HEK293 (cell line): ENCODE measurements at regions not wholly inside any gene's neighbourhood (a gene's known extent, or its start where the extent isn't known, plus 50 kb on each side); places are given as distances from the start of the nearest gene placed in this dataset.

ENCODE experiments used
- ATF2 ChIP-seq: fragments of 450-650 bp; formaldehyde crosslinking; IDR thresholded peaks from 2 replicates; pipeline ENCODE4 v1.5.1; 2016; ENCODE audit warnings: missing biosample characterization, missing genetic modification characterization, low read depth
- GLI4 ChIP-seq: fragments of 450-650 bp; formaldehyde crosslinking; IDR thresholded peaks from 2 replicates; pipeline ENCODE4 v1.5.1; 2016; ENCODE audit warnings: missing biosample characterization, missing genetic modification characterization
- HIC1 ChIP-seq: fragments of 450-650 bp; formaldehyde crosslinking; IDR thresholded peaks from 2 replicates; pipeline ENCODE4 v1.5.1; 2016; ENCODE audit warnings: missing biosample characterization, missing genetic modification characterization
- PRDM6 ChIP-seq: fragments of 450-650 bp; formaldehyde crosslinking; IDR thresholded peaks from 2 replicates; pipeline ENCODE4 v1.5.1; 2017; ENCODE audit warnings: missing biosample characterization, missing genetic modification characterization
- SALL2 ChIP-seq: fragments of 450-650 bp; formaldehyde crosslinking; IDR thresholded peaks from 2 replicates; pipeline ENCODE4 v1.5.0; 2017; ENCODE audit warnings: missing biosample characterization, mild to moderate bottlenecking, missing genetic modification characterization, borderline replicate concordance
- SETDB1 ChIP-seq: IDR thresholded peaks from one replicate; pipeline ENCODE4 v1.6.1; 2017; ENCODE audit warnings: mild to moderate bottlenecking, low read length, moderate library complexity, mixed read lengths; ENCODE audit not compliant: insufficient read length
- SP7 ChIP-seq: fragments of 450-650 bp; formaldehyde crosslinking; IDR thresholded peaks from 2 replicates; pipeline ENCODE4 v1.5.1; 2016; ENCODE audit warnings: missing biosample characterization, missing genetic modification characterization
- TRIM28 ChIP-seq: IDR thresholded peaks from 2 replicates; pipeline ENCODE4 v1.6.1; 2011; ENCODE audit warnings: low read length, control low read depth, borderline replicate concordance
- YY2 ChIP-seq: fragments of 450-650 bp; formaldehyde crosslinking; IDR thresholded peaks from 2 replicates; pipeline ENCODE4 v1.5.1; 2016; ENCODE audit warnings: missing biosample characterization, missing genetic modification characterization
- ZBTB44 ChIP-seq: fragments of 450-650 bp; IDR thresholded peaks from 2 replicates; pipeline ENCODE4 v1.5.1; 2018; ENCODE audit warnings: missing biosample characterization, mild to moderate bottlenecking, missing genetic modification characterization
- ZBTB48 ChIP-seq: fragments of 450-650 bp; formaldehyde crosslinking; IDR thresholded peaks from 2 replicates; pipeline ENCODE4 v1.5.1; 2016; ENCODE audit warnings: missing biosample characterization, missing genetic modification characterization
- ZNF114 ChIP-seq: fragments of 450-650 bp; formaldehyde crosslinking; IDR thresholded peaks from 2 replicates; pipeline ENCODE4 v1.5.0; 2017; ENCODE audit warnings: missing biosample characterization, missing genetic modification characterization
- ZNF174 ChIP-seq: fragments of 450-650 bp; formaldehyde crosslinking; IDR thresholded peaks from 2 replicates; pipeline ENCODE4 v1.5.0; 2017; ENCODE audit warnings: missing biosample characterization, mild to moderate bottlenecking, missing genetic modification characterization
- ZNF175 ChIP-seq: fragments of 450-650 bp; formaldehyde crosslinking; IDR thresholded peaks from 2 replicates; pipeline ENCODE4 v1.5.1; 2016; ENCODE audit warnings: missing biosample characterization, missing genetic modification characterization
- ZNF184 ChIP-seq: fragments of 450-650 bp; IDR thresholded peaks from 2 replicates; pipeline ENCODE4 v1.5.1; 2018; ENCODE audit warnings: missing biosample characterization, mild to moderate bottlenecking, missing genetic modification characterization
- ZNF311 ChIP-seq: fragments of 450-650 bp; formaldehyde crosslinking; IDR thresholded peaks from 2 replicates; pipeline ENCODE4 v1.5.1; 2017; ENCODE audit warnings: missing biosample characterization, missing genetic modification characterization, borderline replicate concordance
- ZNF335 ChIP-seq: fragments of 450-650 bp; formaldehyde crosslinking; conservative IDR thresholded peaks from 2 replicates; pipeline ENCODE4 v1.5.1; 2016; ENCODE audit warnings: missing biosample characterization, missing genetic modification characterization
- ZNF510 ChIP-seq: fragments of 450-650 bp; formaldehyde crosslinking; IDR thresholded peaks from 2 replicates; pipeline ENCODE4 v1.5.1; 2018; ENCODE audit warnings: mild to moderate bottlenecking, missing genetic modification characterization, missing biosample characterization; ENCODE audit not compliant: insufficient replicate concordance
- ZNF558 ChIP-seq: fragments of 450-650 bp; formaldehyde crosslinking; IDR thresholded peaks from 2 replicates; pipeline ENCODE4 v1.5.1; 2016; ENCODE audit warnings: missing biosample characterization, missing genetic modification characterization
- ZNF600 ChIP-seq: fragments of 450-650 bp; formaldehyde crosslinking; IDR thresholded peaks from 2 replicates; pipeline ENCODE4 v1.5.1; 2016; ENCODE audit warnings: missing biosample characterization, missing genetic modification characterization
- ZNF629 ChIP-seq: fragments of 450-650 bp; formaldehyde crosslinking; IDR thresholded peaks from 2 replicates; pipeline ENCODE4 v1.5.1; 2017; ENCODE audit warnings: missing biosample characterization, missing genetic modification characterization
- ZNF645 ChIP-seq: fragments of 450-650 bp; formaldehyde crosslinking; IDR thresholded peaks from 2 replicates; pipeline ENCODE4; 2016; ENCODE audit warnings: missing biosample characterization, missing genetic modification characterization
- ZNF654 ChIP-seq: fragments of 450-650 bp; formaldehyde crosslinking; IDR thresholded peaks from 2 replicates; pipeline ENCODE4 v1.5.1; 2016; ENCODE audit warnings: low read depth, missing biosample characterization, missing genetic modification characterization
- ZNF677 ChIP-seq: fragments of 450-650 bp; IDR thresholded peaks from 2 replicates; pipeline ENCODE4 v1.5.0; 2018; ENCODE audit warnings: missing biosample characterization, mild to moderate bottlenecking, missing genetic modification characterization, moderate library complexity
- ZXDB ChIP-seq: fragments of 450-650 bp; formaldehyde crosslinking; IDR thresholded peaks from 2 replicates; pipeline ENCODE4 v1.5.1; 2016; ENCODE audit warnings: missing biosample characterization, missing genetic modification characterization
- TF ChIP-seq, protein P1 (sequence below): fragments of 450-650 bp; formaldehyde crosslinking; IDR thresholded peaks from 2 replicates; pipeline ENCODE4 v1.5.1; 2016; ENCODE audit warnings: missing biosample characterization, missing genetic modification characterization
- TF ChIP-seq, protein P2 (sequence below): fragments of 450-650 bp; formaldehyde crosslinking; IDR thresholded peaks from 2 replicates; pipeline ENCODE4 v1.5.1; 2017; ENCODE audit warnings: missing biosample characterization, missing genetic modification characterization

GRCh38 chr13:79837741-79838450, 356.9 kb downstream of the NDFIP2 start (continued):
- TF ChIP-seq ZNF558 (tag by site-specific recombination) (no peak), ZNF311 (no peak), ZNF175 (tag by site-specific recombination) (no peak), SALL2 (tag by site-specific recombination) (no peak), ZXDB (tag by site-specific recombination) (no peak), ZNF654 (no peak), ZNF174 (tag by site-specific recombination) (no peak), ZNF645 (tag by site-specific recombination) (no peak), ZNF335 (tag by site-specific recombination) (no peak), SP7 (peak; percentile 69), TRIM28 (peak; percentile 89; the same call in 1 of the 2 replicates), ZNF629 (peak; percentile 78), SETDB1 (peak; percentile 98), YY2 (tag by site-specific recombination) (no peak), ZNF184 (tag by site-specific recombination) (0 out of 2 replicates have a peak, but pooled peaks have one; percentile 37), ZNF677 (tag by site-specific recombination) (no peak), ZBTB44 (no peak), ZNF510 (tag by site-specific recombination) (no peak), ATF2 (tag by site-specific recombination) (0 out of 2 replicates have a peak, but pooled peaks have one; percentile 28), ZNF600 (tag by site-specific recombination) (no peak), PRDM6 (tag by site-specific recombination) (0 out of 2 replicates have a peak, but pooled peaks have one; percentile 44), HIC1 (tag by site-specific recombination) (peak; percentile 84), ZNF114 (no peak), ZBTB48 (tag by site-specific recombination) (no peak), GLI4 (tag by site-specific recombination) (no peak)
- TF ChIP-seq, protein P1, sequence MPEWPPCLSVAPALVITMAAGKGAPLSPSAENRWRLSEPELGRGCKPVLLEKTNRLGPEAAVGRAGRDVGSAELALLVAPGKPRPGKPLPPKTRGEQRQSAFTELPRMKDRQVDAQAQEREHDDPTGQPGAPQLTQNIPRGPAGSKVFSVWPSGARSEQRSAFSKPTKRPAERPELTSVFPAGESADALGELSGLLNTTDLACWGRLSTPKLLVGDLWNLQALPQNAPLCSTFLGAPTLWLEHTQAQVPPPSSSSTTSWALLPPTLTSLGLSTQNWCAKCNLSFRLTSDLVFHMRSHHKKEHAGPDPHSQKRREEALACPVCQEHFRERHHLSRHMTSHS (tag by site-specific recombination), result no peak
- TF ChIP-seq, protein P2, sequence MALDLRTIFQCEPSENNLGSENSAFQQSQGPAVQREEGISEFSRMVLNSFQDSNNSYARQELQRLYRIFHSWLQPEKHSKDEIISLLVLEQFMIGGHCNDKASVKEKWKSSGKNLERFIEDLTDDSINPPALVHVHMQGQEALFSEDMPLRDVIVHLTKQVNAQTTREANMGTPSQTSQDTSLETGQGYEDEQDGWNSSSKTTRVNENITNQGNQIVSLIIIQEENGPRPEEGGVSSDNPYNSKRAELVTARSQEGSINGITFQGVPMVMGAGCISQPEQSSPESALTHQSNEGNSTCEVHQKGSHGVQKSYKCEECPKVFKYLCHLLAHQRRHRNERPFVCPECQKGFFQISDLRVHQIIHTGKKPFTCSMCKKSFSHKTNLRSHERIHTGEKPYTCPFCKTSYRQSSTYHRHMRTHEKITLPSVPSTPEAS (tag by site-specific recombination), result no peak
